ENCODE measurements at regions not wholly inside any gene's neighbourhood (a gene's known extent, or its start where the extent isn't known, plus 50 kb on each side); places are given as distances from the start of the nearest gene placed in this dataset.

DNA sequence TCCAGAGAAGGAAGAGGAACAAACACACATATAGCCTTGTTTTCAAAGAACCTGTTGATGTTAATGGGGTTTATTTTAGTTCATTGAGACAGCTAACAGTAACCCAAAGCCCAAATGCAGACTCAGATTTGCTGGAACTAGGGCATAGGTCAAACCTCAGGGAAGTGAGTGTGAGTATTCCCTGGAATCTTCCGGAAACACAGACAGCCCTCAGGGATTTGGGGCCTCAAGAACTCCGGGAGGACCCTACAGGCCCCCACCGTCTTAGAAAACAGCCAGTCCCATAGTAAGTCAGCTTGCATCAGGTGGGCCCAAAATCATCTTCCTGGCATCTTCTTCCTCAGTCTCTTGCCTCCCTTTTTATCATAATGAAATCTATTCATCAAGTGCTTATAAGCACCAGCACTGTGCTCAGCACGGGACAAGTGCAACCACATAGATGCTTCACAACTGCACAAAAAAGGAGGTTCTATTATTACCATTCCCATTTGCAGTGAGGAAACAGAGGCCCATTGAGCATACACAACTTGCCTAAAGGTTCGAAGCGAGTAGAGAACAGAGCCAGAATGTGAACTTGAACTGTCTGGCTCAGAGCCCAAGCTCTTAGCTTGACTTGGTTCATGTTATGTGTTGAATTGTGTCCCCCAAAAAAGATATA lies 50.2 kb upstream of the BCL11A start:
- no peak for DNase-seq (ENCODE audit: low spot score in 2 of 2)
- intact Hi-C loops (cut with DNase I; ENCODE audit: low total_unique reads), result no loop called here
- TF ChIP-seq, protein P1, sequence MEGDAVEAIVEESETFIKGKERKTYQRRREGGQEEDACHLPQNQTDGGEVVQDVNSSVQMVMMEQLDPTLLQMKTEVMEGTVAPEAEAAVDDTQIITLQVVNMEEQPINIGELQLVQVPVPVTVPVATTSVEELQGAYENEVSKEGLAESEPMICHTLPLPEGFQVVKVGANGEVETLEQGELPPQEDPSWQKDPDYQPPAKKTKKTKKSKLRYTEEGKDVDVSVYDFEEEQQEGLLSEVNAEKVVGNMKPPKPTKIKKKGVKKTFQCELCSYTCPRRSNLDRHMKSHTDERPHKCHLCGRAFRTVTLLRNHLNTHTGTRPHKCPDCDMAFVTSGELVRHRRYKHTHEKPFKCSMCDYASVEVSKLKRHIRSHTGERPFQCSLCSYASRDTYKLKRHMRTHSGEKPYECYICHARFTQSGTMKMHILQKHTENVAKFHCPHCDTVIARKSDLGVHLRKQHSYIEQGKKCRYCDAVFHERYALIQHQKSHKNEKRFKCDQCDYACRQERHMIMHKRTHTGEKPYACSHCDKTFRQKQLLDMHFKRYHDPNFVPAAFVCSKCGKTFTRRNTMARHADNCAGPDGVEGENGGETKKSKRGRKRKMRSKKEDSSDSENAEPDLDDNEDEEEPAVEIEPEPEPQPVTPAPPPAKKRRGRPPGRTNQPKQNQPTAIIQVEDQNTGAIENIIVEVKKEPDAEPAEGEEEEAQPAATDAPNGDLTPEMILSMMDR (IDR thresholded peaks at IDR 0.05), result no peak
- no peak for TF ChIP-seq POLR2A (IDR thresholded peaks at IDR 0.05)
- 75 to 79% methylated on average over 6 of the region's 6 CpGs for WGBS, 2 donors
- H3K4me3 ChIP-seq (ENCODE audit: low read depth, poor library complexity, severe bottlenecking), result no peak overlapping the region

DNA sequence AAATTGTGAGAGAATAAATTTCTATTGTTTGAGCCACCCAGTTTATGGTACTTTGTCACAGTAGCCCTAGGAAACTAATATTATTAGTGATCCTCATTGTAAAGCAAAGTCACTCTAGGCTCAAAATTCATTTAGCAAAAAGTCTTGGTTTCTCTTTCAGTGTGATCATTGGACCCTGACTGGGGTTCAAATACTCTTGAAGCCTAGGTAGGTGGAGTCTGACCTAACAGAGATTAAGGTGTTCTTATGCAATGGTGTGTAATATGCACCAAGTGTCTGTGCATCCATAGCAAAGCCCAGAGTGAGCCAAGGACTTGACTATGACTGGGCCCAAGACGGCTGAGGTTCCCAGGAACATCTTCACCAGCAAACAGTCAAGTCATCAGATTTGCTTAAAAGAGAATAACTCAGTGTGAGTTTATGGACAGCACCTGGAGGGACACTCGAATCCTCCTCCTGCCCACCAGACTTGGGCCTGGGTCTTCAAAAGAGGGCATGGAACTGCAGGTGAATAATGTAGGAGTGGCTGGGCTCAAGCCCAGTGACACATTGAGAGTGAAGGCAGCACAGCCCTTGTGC lies 51.1 kb upstream of the BCL11A start:
- intact Hi-C loops (cut with DNase I; ENCODE audit: low total_unique reads), result no loop called here
- H3K4me3 ChIP-seq (ENCODE audit: low read depth, poor library complexity, severe bottlenecking), result no peak overlapping the region
- TF ChIP-seq, protein P1 (IDR thresholded peaks at IDR 0.05), result no peak
- TF ChIP-seq POLR2A (IDR thresholded peaks at IDR 0.05), result no peak
- DNase-seq (ENCODE audit: low spot score in 2 of 2), result no peak
- WGBS, 2 donors, result 89 to 92% methylated on average over 2 of the region's 2 CpGs

GRCh38 chr2:60605866-60606265 lies 52.4 kb upstream of the BCL11A start:
- H3K4me3 ChIP-seq (ENCODE audit: low read depth, poor library complexity, severe bottlenecking), result no peak overlapping the region
- 89 to 93% methylated on average over 4 of the region's 4 CpGs for WGBS, 2 donors
- intact Hi-C loops (cut with DNase I; ENCODE audit: low total_unique reads), result no loop called here
- no peak for DNase-seq (ENCODE audit: low spot score in 2 of 2)
- TF ChIP-seq POLR2A (IDR thresholded peaks at IDR 0.05), result no peak
- TF ChIP-seq, protein P1 (IDR thresholded peaks at IDR 0.05), result no peak

DNA sequence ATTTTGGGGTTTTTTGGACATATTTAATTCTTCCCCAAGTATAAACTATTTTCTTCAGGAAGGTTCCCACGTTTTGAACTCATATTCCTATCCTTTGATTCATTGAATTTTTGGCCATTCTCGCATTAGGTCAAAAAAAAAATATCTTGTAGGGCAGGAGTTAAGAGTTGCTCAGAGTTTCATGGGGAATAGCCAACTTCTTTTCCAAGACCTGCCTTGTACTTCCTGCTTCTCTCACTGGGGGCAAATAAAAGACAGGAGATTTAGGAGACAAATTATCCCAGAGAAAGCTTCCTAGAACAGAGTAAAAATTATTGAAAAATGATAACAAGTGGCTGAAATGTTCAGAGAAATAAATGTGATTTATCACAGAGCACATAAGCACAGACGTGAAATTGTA lies 55.2 kb upstream of the BCL11A start:
- no peak overlapping the region for H3K4me3 ChIP-seq (ENCODE audit: low read depth, poor library complexity, severe bottlenecking)
- no peak for DNase-seq (ENCODE audit: low spot score in 2 of 2)
- no peak for TF ChIP-seq POLR2A (IDR thresholded peaks at IDR 0.05)
- TF ChIP-seq, protein P1 (IDR thresholded peaks at IDR 0.05), result no peak
- 31 to 47% methylated on average over 3 of the region's 3 CpGs for WGBS, 2 donors
- intact Hi-C loops (cut with DNase I; ENCODE audit: low total_unique reads), result no loop called here

DNA sequence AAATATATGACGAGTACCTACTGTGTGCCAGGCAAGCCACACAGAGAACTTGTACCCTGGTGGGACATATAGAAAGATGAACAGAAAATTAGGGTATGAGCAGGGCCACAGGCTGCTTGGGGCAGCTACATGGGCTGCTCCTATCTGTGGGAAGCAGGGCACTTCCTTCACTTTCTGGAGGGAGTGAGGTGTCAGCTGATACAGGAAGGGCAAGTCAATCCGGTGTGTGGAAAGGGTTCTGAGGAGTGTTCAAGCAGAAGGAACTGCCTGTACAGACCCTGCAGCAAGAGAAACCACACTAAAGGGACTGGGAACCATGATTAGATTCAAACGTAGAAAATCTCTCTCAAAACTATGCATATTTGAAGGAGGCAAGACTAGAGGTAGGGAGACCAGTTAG lies 58.6 kb upstream of the BCL11A start:
- DNase-seq (ENCODE audit: low spot score in 2 of 2), result no peak
- intact Hi-C loops (cut with DNase I; ENCODE audit: low total_unique reads), result no loop called here
- no peak overlapping the region for H3K4me3 ChIP-seq (ENCODE audit: low read depth, poor library complexity, severe bottlenecking)
- TF ChIP-seq, protein P1 (IDR thresholded peaks at IDR 0.05), result no peak
- TF ChIP-seq POLR2A (IDR thresholded peaks at IDR 0.05), result no peak
- 42 to 61% methylated on average over 3 of the region's 3 CpGs for WGBS, 2 donors

- TF ChIP-seq, protein P1 (IDR thresholded peaks at IDR 0.05), result no peak
- no peak for TF ChIP-seq POLR2A (IDR thresholded peaks at IDR 0.05)
- intact Hi-C loops (cut with DNase I; ENCODE audit: low total_unique reads), result no loop called here
These were observed 60.9 kb upstream of the BCL11A start for GRCh38 chr2:60614319-60614718.

More at GRCh38 chr2:60614319-60614718, 60.9 kb upstream of the BCL11A start:
- no peak overlapping the region for H3K4me3 ChIP-seq (ENCODE audit: low read depth, poor library complexity, severe bottlenecking)
- no peak for DNase-seq (ENCODE audit: low spot score in 2 of 2)
- WGBS, 2 donors, result 79 to 85% methylated on average over 6 of the region's 6 CpGs

Data from lower leg skin (tissue), 4 donors.